H1 (cell line): ENCODE measurements at regions not wholly inside any gene's neighbourhood (a gene's known extent, or its start where the extent isn't known, plus 50 kb on each side); places are given as distances from the start of the nearest gene placed in this dataset.

Experiments
- CTCF ChIA-PET: fragments of 300-600 bp; sonication (Branson Sonifier 250); formaldehyde crosslinking; loops from one replicate; lab custom pipeline; 2021; ENCODE audit not compliant: partially characterized antibody; lab: Charles Lee
- POLR2A ChIA-PET: fragments of 300-600 bp; sonication (Branson Sonifier 250); formaldehyde crosslinking; loops from one replicate; lab custom pipeline; 2021; ENCODE audit warnings: inconsistent platforms; ENCODE audit not compliant: partially characterized antibody; lab: Charles Lee
- DNase-seq, 2 experiments: peaks; one replicate each; pipeline versions ENCODE4 v3.0.0 to v3.0.0-alpha.2; 2010 to 2022; ENCODE audit warnings: low spot score in 2 of 2, low read depth in 1 of 2, mixed read lengths in 1 of 2
- FAIRE-seq: peaks from 2 replicates; lab custom pipeline; 2011; peaks lifted over from hg19 to GRCh38; lab: Jason Lieb, UNC
- H2AFZ ChIP-seq: 2 replicates; pipeline ENCODE4 v1.8.1; 2012; ENCODE audit warnings: low read length, inconsistent platforms
- H2AK5ac ChIP-seq: 2 replicates; pipeline ENCODE4 v1.6.1; 2013; ENCODE audit warnings: low read depth, low read length
- H2BK120ac ChIP-seq: replicated peaks from 2 replicates; pipeline ENCODE3; 2013; ENCODE audit warnings: low read depth, low read length, inconsistent platforms
- H2BK12ac ChIP-seq: 2 replicates; pipeline ENCODE4 v1.6.1; 2013; ENCODE audit warnings: low read depth, low read length
- H2BK15ac ChIP-seq: 2 replicates; pipeline ENCODE4 v1.6.1; 2013; ENCODE audit warnings: low read length
- H2BK20ac ChIP-seq: 2 replicates; pipeline ENCODE4 v1.6.1; 2013; ENCODE audit warnings: low read length
- H2BK5ac ChIP-seq: 2 replicates; pipeline ENCODE4 v1.6.1; 2013; ENCODE audit warnings: low read depth, low read length
- H3K14ac ChIP-seq: 2 replicates; pipeline ENCODE4 v1.6.1; 2013; ENCODE audit warnings: inconsistent platforms; ENCODE audit not compliant: insufficient read length
- H3K18ac ChIP-seq: 2 replicates; pipeline ENCODE4 v1.6.1; 2013; ENCODE audit warnings: low read length; ENCODE audit errors: extremely low read depth
- H3K23ac ChIP-seq: 2 replicates; pipeline ENCODE4 v1.6.1; 2013; ENCODE audit warnings: inconsistent platforms; ENCODE audit not compliant: insufficient read length
- H3K23me2 ChIP-seq: 2 replicates; pipeline ENCODE4 v1.6.1; 2013; ENCODE audit warnings: low read depth, low read length
- H3K27ac ChIP-seq: 2 replicates; pipeline ENCODE4 v1.6.1; 2011; ENCODE audit warnings: low read depth, low read length, inconsistent platforms
- H3K27me3 ChIP-seq, 4 experiments: replicated peaks in 1 of 4; 1 replicate in 1 of 4; 2 replicates in 3 of 4; pipeline versions ENCODE4 v1.6.1 to v1.8.1; 2011 to 2013; ENCODE audit warnings: low read length in 3 of 4, mild to moderate bottlenecking in 3 of 4, inconsistent platforms in 2 of 4, mixed read lengths in 2 of 4, moderate library complexity in 1 of 4; ENCODE audit not compliant: control insufficient read depth in 3 of 4, insufficient read depth in 3 of 4; ENCODE audit errors: extremely low read depth in 1 of 4
- H3K36me3 ChIP-seq, 4 experiments: 2 replicates each; pipeline versions ENCODE4 v1.6.1 to v1.8.1; 2011 to 2013; ENCODE audit warnings: mild to moderate bottlenecking in 4 of 4, low read length in 3 of 4, moderate library complexity in 2 of 4, control low read depth in 1 of 4, inconsistent platforms in 1 of 4; ENCODE audit not compliant: insufficient read depth in 4 of 4, control insufficient read depth in 2 of 4
- H3K4ac ChIP-seq: replicated peaks from 2 replicates; pipeline ENCODE3; 2013; ENCODE audit warnings: low read length, low read depth, mixed read lengths, inconsistent platforms; ENCODE audit not compliant: insufficient read length
- H3K4me1 ChIP-seq, 4 experiments: replicated peaks in 1 of 4; 1 replicate in 1 of 4; 2 replicates in 3 of 4; pipeline versions ENCODE4 v1.6.1 to v1.8.1; 2011 to 2013; ENCODE audit warnings: low read length in 3 of 4, inconsistent platforms in 2 of 4, mixed read lengths in 1 of 4; ENCODE audit not compliant: insufficient read depth in 4 of 4, control insufficient read depth in 3 of 4
- H3K4me2 ChIP-seq, 2 experiments: 2 replicates each; pipeline versions ENCODE4 v1.6.1 to v1.8.1; 2011 to 2013; ENCODE audit warnings: low read depth in 2 of 2, low read length in 2 of 2, control low read depth in 1 of 2, inconsistent platforms in 1 of 2, mild to moderate bottlenecking in 1 of 2; ENCODE audit not compliant: insufficient read depth in 1 of 2
- H3K4me3 ChIP-seq, 4 experiments: fragments of 200-600, 300-600 bp in 1 of 4; sonication (generic), shearing (Covaris generic), sonication (Bioruptor Twin) in 1 of 4; 2 replicates each; pipeline versions ENCODE4 v1.5.1 to v1.8.1; 2011 to 2016; ENCODE audit warnings: low read length in 4 of 4, low read depth in 3 of 4, control low read depth in 2 of 4, inconsistent platforms in 2 of 4, mild to moderate bottlenecking in 2 of 4, mixed read lengths in 1 of 4, moderate library complexity in 1 of 4; ENCODE audit not compliant: insufficient read depth in 2 of 4; ENCODE audit errors: extremely low read depth in 1 of 4
- H3K56ac ChIP-seq: replicated peaks from 2 replicates; pipeline ENCODE3; 2013; ENCODE audit warnings: low read depth, mild to moderate bottlenecking, mixed read lengths, low read length, inconsistent platforms; ENCODE audit not compliant: insufficient read length
- H3K79me1 ChIP-seq: 2 replicates; pipeline ENCODE4 v1.6.1; 2013; ENCODE audit warnings: low read depth, low read length, control low read depth
- H3K79me2 ChIP-seq, 2 experiments: 2 replicates each; pipeline versions ENCODE4 v1.6.1 to v1.8.1; 2012 to 2013; ENCODE audit warnings: low read length in 2 of 2, mild to moderate bottlenecking in 2 of 2, inconsistent platforms in 1 of 2; ENCODE audit not compliant: insufficient read depth in 2 of 2, control insufficient read depth in 1 of 2
- H3K9ac ChIP-seq, 4 experiments: replicated peaks in 1 of 4; 1 replicate in 1 of 4; 2 replicates in 3 of 4; pipeline versions ENCODE4 v1.6.1 to v1.8.1; 2011 to 2013; ENCODE audit warnings: low read depth in 3 of 4, low read length in 3 of 4, control low read depth in 2 of 4, mild to moderate bottlenecking in 2 of 4, moderate library complexity in 2 of 4, inconsistent platforms in 1 of 4; ENCODE audit errors: extremely low read depth in 1 of 4
- H3K9me3 ChIP-seq, 2 experiments: 2 replicates each; pipeline versions ENCODE4 v1.6.1 to v1.8.1; 2012 to 2013; ENCODE audit warnings: mild to moderate bottlenecking in 2 of 2, moderate library complexity in 2 of 2, control low read depth in 1 of 2, inconsistent platforms in 1 of 2, low read depth in 1 of 2, low read length in 1 of 2, mixed read lengths in 1 of 2; ENCODE audit not compliant: insufficient read depth in 2 of 2
- H4K20me1 ChIP-seq, 2 experiments: replicated peaks in 1 of 2; 2 replicates each; pipeline versions ENCODE3 to v1.8.1; 2011 to 2013; ENCODE audit warnings: inconsistent platforms in 2 of 2, low read length in 2 of 2, mild to moderate bottlenecking in 1 of 2; ENCODE audit not compliant: insufficient read depth in 2 of 2, control insufficient read depth in 1 of 2
- H4K5ac ChIP-seq: 2 replicates; pipeline ENCODE4 v1.6.1; 2013; ENCODE audit warnings: low read length, low read depth, mixed read lengths, inconsistent platforms; ENCODE audit not compliant: insufficient read length
- H4K8ac ChIP-seq: 2 replicates; pipeline ENCODE4 v1.8.0; 2013; ENCODE audit warnings: mild to moderate bottlenecking, moderate library complexity, low read length, inconsistent platforms; ENCODE audit not compliant: insufficient read depth; ENCODE audit errors: extremely low read depth
- H4K91ac ChIP-seq: replicated peaks from 2 replicates; pipeline ENCODE3; 2013; ENCODE audit warnings: low read length, mixed read lengths, inconsistent platforms; ENCODE audit not compliant: insufficient read length
- ATF3 ChIP-seq: IDR thresholded peaks from 2 replicates; pipeline ENCODE4 v1.6.1; 2011; ENCODE audit warnings: low read depth, mild to moderate bottlenecking, low read length; ENCODE audit not compliant: insufficient read depth
- BACH1 ChIP-seq: IDR thresholded peaks from 2 replicates; pipeline ENCODE4 v1.6.1; 2012; ENCODE audit warnings: low read length, improper control_type of control experiment
- CBX5 ChIP-seq: fragments of 300-800, 300-1000 bp; sonication (generic); IDR thresholded peaks from 2 replicates; pipeline ENCODE4 v1.7.1; 2016; ENCODE audit warnings: antibody characterized with exemption, low read length, low read depth
- CTBP2 ChIP-seq: IDR thresholded peaks from 2 replicates; pipeline ENCODE4 v1.7.0; 2011; ENCODE audit warnings: borderline replicate concordance, mild to moderate bottlenecking, moderate library complexity, mixed read lengths, low read length; ENCODE audit not compliant: insufficient read depth, insufficient read length
- GTF2F1 ChIP-seq: IDR thresholded peaks from 2 replicates; pipeline ENCODE4 v1.6.1; 2012; ENCODE audit warnings: low read depth, low read length, improper control_type of control experiment, borderline replicate concordance
- MAFK ChIP-seq: IDR thresholded peaks from 2 replicates; pipeline ENCODE4 v1.6.1; 2012; ENCODE audit warnings: low read depth, mild to moderate bottlenecking, improper control_type of control experiment, low read length
- MAX ChIP-seq: IDR thresholded peaks from 2 replicates; pipeline ENCODE4 v1.6.1; 2012; ENCODE audit warnings: inconsistent platforms
- NRF1 ChIP-seq: IDR thresholded peaks from 2 replicates; pipeline ENCODE4 v1.6.1; 2011; ENCODE audit warnings: mild to moderate bottlenecking, low read depth, low read length, improper control_type of control experiment
- PHF8 ChIP-seq: fragments of 200-600 bp; sonication (generic); conservative IDR thresholded peaks from 2 replicates; pipeline ENCODE4 v1.7.1; 2012; ENCODE audit warnings: low read depth, mild to moderate bottlenecking, inconsistent platforms, low read length, moderate library complexity
- RBBP5 ChIP-seq: IDR thresholded peaks from 2 replicates; pipeline ENCODE4 v1.7.1; 2012; ENCODE audit warnings: low read depth, mild to moderate bottlenecking, inconsistent platforms, low read length, moderate library complexity, borderline replicate concordance
- SIRT6 ChIP-seq: IDR thresholded peaks from one replicate; pipeline ENCODE4 v1.7.1; 2012; ENCODE audit warnings: low read length, inconsistent platforms
- SIX5 ChIP-seq: IDR thresholded peaks from 2 replicates; pipeline ENCODE4 v1.6.1; 2011; ENCODE audit warnings: mild to moderate bottlenecking, low read depth, low read length
- WGBS, 2 experiments: shearing (Covaris generic) in 1 of 2; methylation state at CpG; one replicate each; pipeline versions ENCODE4 v1.1.6 to v1.1.7; 2013 to 2015; ENCODE audit warnings: low lambda C conversion rate in 2 of 2, mixed read lengths in 2 of 2, inconsistent platforms in 1 of 2, low coverage in 1 of 2, missing lambda C conversion rate in 1 of 2; ENCODE audit not compliant: insufficient replicate concordance in 2 of 2, insufficient coverage in 1 of 2, insufficient read length in 1 of 2; ENCODE audit errors: extremely low coverage in 1 of 2, missing lambda C conversion rate in 1 of 2; 5-methylcytosine and 5-hydroxymethylcytosine counted together

- POLR2A ChIA-PET, result no interaction called here
- no peak for FAIRE-seq
Measured at GRCh38 chrX:121169099-121170035, 122.0 kb downstream of the GLUD2 start.

More at GRCh38 chrX:121169099-121170035, 122.0 kb downstream of the GLUD2 start:
- no peak overlapping the region for H3K4me2 ChIP-seq
- no peak for TF ChIP-seq MAFK
- TF ChIP-seq CBX5, result no peak
- no peak for TF ChIP-seq SIRT6
- TF ChIP-seq GTF2F1, result no peak
- TF ChIP-seq MAX, result no peak
- TF ChIP-seq PHF8, result no peak
- no peak for TF ChIP-seq CTBP2
- TF ChIP-seq BACH1, result no peak
- TF ChIP-seq ATF3, result no peak
- no peak for TF ChIP-seq SIX5
- TF ChIP-seq NRF1, result no peak
- no peak for TF ChIP-seq RBBP5
- TF ChIP-seq, all 59 proteins: peak for 0
- no peak overlapping the region for H3K23ac ChIP-seq
- no peaks in the 10 kb centered on the region for H3K4me1 ChIP-seq
- no peak overlapping the region for H4K5ac ChIP-seq
- no peaks in the 10 kb centered on the region for H4K20me1 ChIP-seq
- H2BK120ac ChIP-seq, result no peak overlapping the region
- no peak for DNase-seq
- no peak overlapping the region for H2BK20ac ChIP-seq
- no peak overlapping the region for H3K4me3 ChIP-seq
- H2AK5ac ChIP-seq, result no peak overlapping the region
- no peak overlapping the region for H3K4ac ChIP-seq
- H2BK12ac ChIP-seq, result no peak overlapping the region
- WGBS, 2 experiments, result 68% methylated on average over 2 of the region's 2 CpGs; no CpG with 5 or more reads in 1 of the 2 experiments
- H3K9me3 ChIP-seq, result peaks cover 0 to 6% of the 10 kb centered on the region in 2 experiments; a peak in 1 of 4 replicates
- no peak overlapping the region for H3K9ac ChIP-seq
- no peak overlapping the region for H3K14ac ChIP-seq
- no peaks in the 10 kb centered on the region for H3K79me1 ChIP-seq
- CTCF ChIA-PET, result no interaction called here
- no peak overlapping the region for H2BK15ac ChIP-seq
- no peak overlapping the region for H2AFZ ChIP-seq
- no peaks in the 10 kb centered on the region for H3K27me3 ChIP-seq
- H2BK5ac ChIP-seq, result no peak overlapping the region
- H4K8ac ChIP-seq, result no peak overlapping the region
- no peak overlapping the region for H3K18ac ChIP-seq
- no peak overlapping the region for H3K27ac ChIP-seq
- no peak overlapping the region for H3K56ac ChIP-seq
- H3K23me2 ChIP-seq, result no peaks in the 10 kb centered on the region
- no peaks in the 10 kb centered on the region for H3K36me3 ChIP-seq
- no peak overlapping the region for H4K91ac ChIP-seq
- no peaks in the 10 kb centered on the region for H3K79me2 ChIP-seq
